DND-41 (cell line): ENCODE measurements at regions not wholly inside any gene's neighbourhood (a gene's known extent, or its start where the extent isn't known, plus 50 kb on each side); places are given as distances from the start of the nearest gene placed in this dataset.

Experiments
- ATAC-seq: fragments of 200-7000 bp; cut with Tn5 transposase; 3 replicates; pipeline ENCODE4 v1.9.1; 2021; ENCODE audit warnings: low read depth; ENCODE audit not compliant: insufficient read depth
- DNase-seq: peaks from one replicate; pipeline ENCODE4 v3.0.0-alpha.2; 2020
- H2AFZ ChIP-seq: 2 replicates; pipeline ENCODE4 v1.6.0; 2012; ENCODE audit warnings: low read depth, low read length
- H3K27ac ChIP-seq: 2 replicates; pipeline ENCODE4 v1.5.1; 2012; ENCODE audit warnings: low read length, inconsistent platforms
- H3K27me3 ChIP-seq: fragments of 200-600 bp; sonication (generic); 2 replicates; pipeline ENCODE4 v1.6.0; 2012; ENCODE audit warnings: low read length, mild to moderate bottlenecking, inconsistent platforms; ENCODE audit not compliant: insufficient read depth, poor library complexity
- H3K36me3 ChIP-seq: 2 replicates; pipeline ENCODE4 v1.5.1; 2012; ENCODE audit warnings: low read length, inconsistent platforms; ENCODE audit not compliant: insufficient read depth
- H3K4me1 ChIP-seq: 2 replicates; pipeline ENCODE4 v1.5.1; 2012; ENCODE audit warnings: mild to moderate bottlenecking, low read length; ENCODE audit not compliant: insufficient read depth
- H3K4me2 ChIP-seq: 2 replicates; pipeline ENCODE4 v1.6.0; 2012; ENCODE audit warnings: mild to moderate bottlenecking, moderate library complexity, low read length, inconsistent platforms; ENCODE audit not compliant: insufficient read depth
- H3K4me3 ChIP-seq, 2 experiments: fragments of 200-600 bp in 1 of 2; shearing (Covaris generic) in 1 of 2; 2 replicates each; pipeline ENCODE4 v1.5.1; 2012 to 2016; ENCODE audit warnings: inconsistent platforms in 2 of 2, low read length in 2 of 2, mild to moderate bottlenecking in 2 of 2, low read depth in 1 of 2, moderate library complexity in 1 of 2
- H3K79me2 ChIP-seq: 2 replicates; pipeline ENCODE4 v1.6.0; 2012; ENCODE audit warnings: low read length, inconsistent platforms; ENCODE audit not compliant: insufficient read depth
- H3K9ac ChIP-seq: 2 replicates; pipeline ENCODE4 v1.6.0; 2012; ENCODE audit warnings: low read depth, mild to moderate bottlenecking, inconsistent platforms, low read length, moderate library complexity
- H3K9me3 ChIP-seq: 2 replicates; pipeline ENCODE4 v1.5.1; 2012; ENCODE audit warnings: low read length, moderate library complexity, mild to moderate bottlenecking, inconsistent platforms; ENCODE audit not compliant: insufficient read depth, severe bottlenecking
- H4K20me1 ChIP-seq: 2 replicates; pipeline ENCODE4 v1.6.0; 2012; ENCODE audit warnings: low read length; ENCODE audit not compliant: insufficient read depth
- EZH2 ChIP-seq: IDR thresholded peaks from 3 replicates; pipeline ENCODE4 v1.6.1; 2012; ENCODE audit warnings: borderline replicate concordance, low read depth, mild to moderate bottlenecking, moderate library complexity, low read length, inconsistent platforms; ENCODE audit not compliant: severe bottlenecking
- TF ChIP-seq, protein P1 (sequence below): IDR thresholded peaks from 2 replicates; pipeline ENCODE4 v1.5.1; 2012; ENCODE audit warnings: borderline replicate concordance, low read length, moderate library complexity, mild to moderate bottlenecking; ENCODE audit not compliant: poor library complexity, severe bottlenecking; ENCODE audit errors: extremely low read depth

DNA sequence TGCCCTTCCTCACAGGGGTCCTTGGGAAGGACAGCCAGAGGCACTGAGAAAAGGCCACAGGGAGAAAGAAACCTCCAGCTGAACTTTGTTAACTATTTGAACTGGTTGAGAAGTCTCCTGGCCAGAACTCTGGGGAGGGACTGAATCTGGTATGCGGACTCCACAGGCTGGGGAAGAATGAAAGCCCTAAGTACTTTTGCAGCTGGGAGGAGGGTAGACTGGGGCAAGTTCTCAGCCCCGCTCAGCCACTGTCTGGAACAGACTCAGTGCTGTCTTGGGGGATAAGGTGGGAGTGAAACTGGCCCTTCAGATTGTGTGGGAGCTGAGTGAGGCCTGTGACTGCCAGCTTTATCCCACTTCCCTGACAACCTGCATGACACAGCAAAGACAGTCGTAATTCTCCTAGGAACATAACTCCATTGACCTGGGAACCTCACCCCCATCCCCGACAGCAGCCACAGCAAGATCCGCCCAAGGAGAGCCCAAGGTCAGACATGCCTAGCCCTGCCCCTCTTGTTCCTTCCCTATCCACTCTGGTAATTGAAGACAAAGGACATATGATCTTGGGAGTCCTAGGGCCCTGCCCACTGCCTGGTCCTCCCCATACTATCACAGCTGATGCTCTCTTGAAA is 475.1 kb upstream of the CNTN5 start:
- no peak overlapping the region for H3K4me3 ChIP-seq
- H3K4me2 ChIP-seq: no peak overlapping the region
- DNase-seq: no peak
- H2AFZ ChIP-seq: no peak overlapping the region
- TF ChIP-seq, protein P1, sequence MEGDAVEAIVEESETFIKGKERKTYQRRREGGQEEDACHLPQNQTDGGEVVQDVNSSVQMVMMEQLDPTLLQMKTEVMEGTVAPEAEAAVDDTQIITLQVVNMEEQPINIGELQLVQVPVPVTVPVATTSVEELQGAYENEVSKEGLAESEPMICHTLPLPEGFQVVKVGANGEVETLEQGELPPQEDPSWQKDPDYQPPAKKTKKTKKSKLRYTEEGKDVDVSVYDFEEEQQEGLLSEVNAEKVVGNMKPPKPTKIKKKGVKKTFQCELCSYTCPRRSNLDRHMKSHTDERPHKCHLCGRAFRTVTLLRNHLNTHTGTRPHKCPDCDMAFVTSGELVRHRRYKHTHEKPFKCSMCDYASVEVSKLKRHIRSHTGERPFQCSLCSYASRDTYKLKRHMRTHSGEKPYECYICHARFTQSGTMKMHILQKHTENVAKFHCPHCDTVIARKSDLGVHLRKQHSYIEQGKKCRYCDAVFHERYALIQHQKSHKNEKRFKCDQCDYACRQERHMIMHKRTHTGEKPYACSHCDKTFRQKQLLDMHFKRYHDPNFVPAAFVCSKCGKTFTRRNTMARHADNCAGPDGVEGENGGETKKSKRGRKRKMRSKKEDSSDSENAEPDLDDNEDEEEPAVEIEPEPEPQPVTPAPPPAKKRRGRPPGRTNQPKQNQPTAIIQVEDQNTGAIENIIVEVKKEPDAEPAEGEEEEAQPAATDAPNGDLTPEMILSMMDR: no peak
- no peak for TF ChIP-seq EZH2
- no peaks in the 10 kb centered on the region for H4K20me1 ChIP-seq
- no peaks in the 10 kb centered on the region for H3K4me1 ChIP-seq
- no peaks in the 10 kb centered on the region for H3K36me3 ChIP-seq
- H3K9me3 ChIP-seq: peaks cover 2% of the 10 kb centered on the region
- no peak for ATAC-seq
- H3K27ac ChIP-seq: no peak overlapping the region
- H3K27me3 ChIP-seq: no peaks in the 10 kb centered on the region
- H3K79me2 ChIP-seq: no peaks in the 10 kb centered on the region
- no peak overlapping the region for H3K9ac ChIP-seq

DNA sequence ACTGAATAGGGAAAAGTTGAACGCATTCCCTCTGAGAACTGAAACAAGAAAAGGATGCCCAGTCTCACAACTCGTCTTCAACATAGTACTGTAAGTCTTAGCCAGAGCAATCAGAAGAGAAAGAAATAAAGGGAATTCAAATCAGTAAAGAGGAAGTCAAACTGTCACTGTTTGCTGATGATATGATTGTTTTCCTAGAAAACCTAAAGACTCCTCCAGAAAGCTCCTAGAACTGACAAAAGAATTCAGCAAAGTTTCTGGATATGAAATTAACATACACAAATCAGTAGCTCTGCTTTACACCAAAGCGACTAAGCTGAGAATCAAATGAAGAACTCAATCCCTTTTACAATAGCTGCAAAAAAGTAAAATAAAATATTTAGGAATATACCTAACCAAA is 471.2 kb upstream of the CNTN5 start:
- no peaks in the 10 kb centered on the region for H4K20me1 ChIP-seq
- no peak overlapping the region for H3K4me3 ChIP-seq
- no peaks in the 10 kb centered on the region for H3K4me1 ChIP-seq
- H3K9ac ChIP-seq: no peak overlapping the region
- no peak overlapping the region for H2AFZ ChIP-seq
- DNase-seq (no peak), ATAC-seq (no peak)
- no peaks in the 10 kb centered on the region for H3K36me3 ChIP-seq
- no peak overlapping the region for H3K27ac ChIP-seq
- TF ChIP-seq, protein P1: no peak
- no peak for TF ChIP-seq EZH2
- no peak overlapping the region for H3K4me2 ChIP-seq
- H3K9me3 ChIP-seq: peaks cover 2% of the 10 kb centered on the region
- H3K27me3 ChIP-seq: no peaks in the 10 kb centered on the region
- no peaks in the 10 kb centered on the region for H3K79me2 ChIP-seq

- H3K36me3 ChIP-seq: no peaks in the 10 kb centered on the region
- H3K9ac ChIP-seq: no peak overlapping the region
- H3K27me3 ChIP-seq: no peaks in the 10 kb centered on the region
- no peaks in the 10 kb centered on the region for H3K4me1 ChIP-seq
- H2AFZ ChIP-seq: no peak overlapping the region
- H3K9me3 ChIP-seq: no peaks in the 10 kb centered on the region
- H3K79me2 ChIP-seq: no peaks in the 10 kb centered on the region
- H3K27ac ChIP-seq: no peak overlapping the region
- H3K4me2 ChIP-seq: no peak overlapping the region
- no peak overlapping the region for H3K4me3 ChIP-seq
- DNase-seq (no peak), ATAC-seq (no peak)
- no peaks in the 10 kb centered on the region for H4K20me1 ChIP-seq
- TF ChIP-seq, protein P1: no peak
- TF ChIP-seq EZH2: no peak
These were observed 460.8 kb upstream of the CNTN5 start for GRCh38 chr11:98559961-98560360.

GRCh38 chr11:98561252-98561651 is 459.5 kb upstream of the CNTN5 start:
- Histone ChIP-seq H3K9me3 (no peaks in the 10 kb centered on the region), H3K4me3 (no peak overlapping the region), H3K79me2 (no peaks in the 10 kb centered on the region), H3K4me2 (no peak overlapping the region), H3K27me3 (no peaks in the 10 kb centered on the region), H3K27ac (no peak overlapping the region), H2AFZ (no peak overlapping the region), H4K20me1 (no peaks in the 10 kb centered on the region), H3K9ac (no peak overlapping the region), H3K4me1 (no peaks in the 10 kb centered on the region), H3K36me3 (no peaks in the 10 kb centered on the region)
- DNase-seq (no peak), ATAC-seq (no peak)
- TF ChIP-seq, protein P1: no peak
- no peak for TF ChIP-seq EZH2
